ENCODE measurements at regions not wholly inside any gene's neighbourhood (a gene's known extent, or its start where the extent isn't known, plus 50 kb on each side); places are given as distances from the start of the nearest gene placed in this dataset.

DNA sequence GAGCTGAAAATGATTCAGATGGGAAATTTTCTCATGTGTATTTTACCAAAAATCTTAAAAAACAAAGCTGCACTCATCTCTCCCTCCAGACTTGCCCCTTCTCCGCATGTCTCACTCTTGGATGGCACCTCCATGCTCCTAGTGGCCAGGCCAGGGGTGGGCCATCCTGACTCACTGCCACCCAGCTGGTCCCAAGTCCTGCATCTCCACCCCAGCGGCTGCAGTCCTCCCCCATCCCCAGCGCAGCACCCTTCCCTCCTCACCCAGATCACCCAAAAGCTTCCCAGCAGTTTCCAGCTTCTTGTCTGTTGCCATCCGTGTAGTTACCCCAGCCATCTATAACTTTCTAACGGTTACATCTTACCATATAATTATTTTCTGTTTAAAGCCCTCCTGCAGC, 53.0 kb upstream of the INSIG1 start:
- TF ChIP-seq, protein P1, sequence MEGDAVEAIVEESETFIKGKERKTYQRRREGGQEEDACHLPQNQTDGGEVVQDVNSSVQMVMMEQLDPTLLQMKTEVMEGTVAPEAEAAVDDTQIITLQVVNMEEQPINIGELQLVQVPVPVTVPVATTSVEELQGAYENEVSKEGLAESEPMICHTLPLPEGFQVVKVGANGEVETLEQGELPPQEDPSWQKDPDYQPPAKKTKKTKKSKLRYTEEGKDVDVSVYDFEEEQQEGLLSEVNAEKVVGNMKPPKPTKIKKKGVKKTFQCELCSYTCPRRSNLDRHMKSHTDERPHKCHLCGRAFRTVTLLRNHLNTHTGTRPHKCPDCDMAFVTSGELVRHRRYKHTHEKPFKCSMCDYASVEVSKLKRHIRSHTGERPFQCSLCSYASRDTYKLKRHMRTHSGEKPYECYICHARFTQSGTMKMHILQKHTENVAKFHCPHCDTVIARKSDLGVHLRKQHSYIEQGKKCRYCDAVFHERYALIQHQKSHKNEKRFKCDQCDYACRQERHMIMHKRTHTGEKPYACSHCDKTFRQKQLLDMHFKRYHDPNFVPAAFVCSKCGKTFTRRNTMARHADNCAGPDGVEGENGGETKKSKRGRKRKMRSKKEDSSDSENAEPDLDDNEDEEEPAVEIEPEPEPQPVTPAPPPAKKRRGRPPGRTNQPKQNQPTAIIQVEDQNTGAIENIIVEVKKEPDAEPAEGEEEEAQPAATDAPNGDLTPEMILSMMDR (IDR thresholded peaks at IDR 0.05) = no peak
- TF ChIP-seq POLR2A (IDR thresholded peaks at IDR 0.05) = no peak

All from vagina (tissue), 2 donors.